Nephron (organoid): ENCODE measurements at regions not wholly inside any gene's neighbourhood (a gene's known extent, or its start where the extent isn't known, plus 50 kb on each side); places are given as distances from the start of the nearest gene placed in this dataset.

Experiments
- H3K27ac Mint-ChIP-seq, 3 experiments: 2 replicates each; pipeline ENCODE4 v1.8.0; 2020; ENCODE audit warnings: mixed read lengths in 3 of 3, mild to moderate bottlenecking in 2 of 3, moderate library complexity in 1 of 3
- H3K27me3 Mint-ChIP-seq: 2 replicates; pipeline ENCODE4 v1.8.0; 2021; ENCODE audit warnings: low read depth, mild to moderate bottlenecking, moderate library complexity, mixed read lengths
- H3K36me3 Mint-ChIP-seq: 2 replicates; pipeline ENCODE4 v1.8.0; 2020; ENCODE audit warnings: low read depth, mixed read lengths
- H3K4me1 Mint-ChIP-seq: 2 replicates; pipeline ENCODE4 v1.8.0; 2020; ENCODE audit warnings: mixed read lengths
- H3K4me3 Mint-ChIP-seq, 3 experiments: 2 replicates each; pipeline ENCODE4 v1.8.0; 2020; ENCODE audit warnings: mild to moderate bottlenecking in 3 of 3, mixed read lengths in 3 of 3, moderate library complexity in 2 of 3
- H3K9me3 Mint-ChIP-seq: 2 replicates; pipeline ENCODE4 v1.8.0; 2020; ENCODE audit warnings: mixed read lengths
- CTCF ChIP-seq, 3 experiments: fragments of 200-600 bp; sonication (generic); IDR thresholded peaks; one replicate each; pipeline ENCODE4 v1.5.0; 2021; ENCODE audit warnings: antibody characterized with exemption in 3 of 3; ENCODE audit not compliant: unreplicated experiment in 3 of 3

- H3K36me3 Mint-ChIP-seq, result peaks cover 27% of the 10 kb centered on the region
- no peak overlapping the region for H3K4me3 Mint-ChIP-seq
- no peak for TF ChIP-seq CTCF (IDR thresholded peaks at IDR 0.05; ENCODE audit: unreplicated experiment in 3 of 3)
- H3K9me3 Mint-ChIP-seq, result peaks cover 13% of the 10 kb centered on the region
- H3K27me3 Mint-ChIP-seq, result peaks cover 12% of the 10 kb centered on the region
- peaks cover 5% of the 10 kb centered on the region for H3K4me1 Mint-ChIP-seq
- no peak overlapping the region for H3K27ac Mint-ChIP-seq
These were observed 175.7 kb downstream of the SHANK2 start for GRCh38 chr11:71076525-71077304.

- no peak overlapping the region for H3K4me3 Mint-ChIP-seq
- H3K4me1 Mint-ChIP-seq, result peaks cover 5% of the 10 kb centered on the region
- H3K36me3 Mint-ChIP-seq, result peaks cover 27% of the 10 kb centered on the region
- peaks cover 12% of the 10 kb centered on the region for H3K27me3 Mint-ChIP-seq
- TF ChIP-seq CTCF (IDR thresholded peaks at IDR 0.05; ENCODE audit: unreplicated experiment in 3 of 3), result no peak
- H3K27ac Mint-ChIP-seq, result no peak overlapping the region
- peaks cover 13% of the 10 kb centered on the region for H3K9me3 Mint-ChIP-seq
These were observed 176.4 kb downstream of the SHANK2 start for GRCh38 chr11:71075871-71076420.

DNA sequence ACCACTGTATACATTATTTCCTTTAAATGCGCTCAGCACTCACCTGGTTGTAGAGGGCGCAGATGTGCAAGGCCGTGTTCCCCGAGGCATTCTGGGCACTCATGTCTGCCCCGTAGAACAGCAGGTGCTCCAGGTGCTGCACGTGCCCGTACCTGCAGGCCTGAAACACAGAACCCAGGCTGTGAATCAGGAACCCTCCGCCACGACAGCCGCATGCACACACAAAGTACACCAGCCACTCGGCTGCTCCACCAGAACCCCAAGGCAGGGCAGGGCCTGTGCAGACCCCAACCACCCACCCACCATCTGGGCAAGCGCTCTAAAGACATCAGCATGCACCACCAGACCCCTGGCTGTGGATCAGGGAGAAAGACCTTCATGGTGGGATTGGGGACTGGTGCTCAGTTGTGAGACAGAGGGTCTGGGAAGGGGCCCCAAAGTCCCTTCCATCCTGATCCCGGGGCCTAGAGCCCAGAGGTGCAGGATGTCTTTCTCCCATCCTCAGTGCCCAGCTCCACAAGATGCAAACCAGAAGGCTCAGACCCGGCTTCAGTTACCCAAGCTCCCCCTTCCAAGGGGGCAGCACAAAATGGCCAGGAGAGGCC lies 177.2 kb downstream of the SHANK2 start:
- TF ChIP-seq CTCF (IDR thresholded peaks at IDR 0.05; ENCODE audit: unreplicated experiment in 3 of 3), result no peak
- Mint-ChIP-seq H3K4me1 (peaks cover 2% of the 10 kb centered on the region), H3K27ac (no peak overlapping the region), H3K27me3 (peaks cover 12% of the 10 kb centered on the region), H3K9me3 (peaks cover 12% of the 10 kb centered on the region), H3K36me3 (peaks cover 26% of the 10 kb centered on the region), H3K4me3 (no peak overlapping the region)

- Mint-ChIP-seq H3K4me1 (no peaks in the 10 kb centered on the region), H3K36me3 (peaks cover 10% of the 10 kb centered on the region), H3K9me3 (peaks cover 4% of the 10 kb centered on the region), H3K4me3 (no peak overlapping the region), H3K27me3 (peaks cover 11% of the 10 kb centered on the region), H3K27ac (no peak overlapping the region)
- TF ChIP-seq CTCF (IDR thresholded peaks at IDR 0.05; ENCODE audit: unreplicated experiment in 3 of 3), result no peak
These were observed 180.5 kb downstream of the SHANK2 start for GRCh38 chr11:71071736-71072509.

DNA sequence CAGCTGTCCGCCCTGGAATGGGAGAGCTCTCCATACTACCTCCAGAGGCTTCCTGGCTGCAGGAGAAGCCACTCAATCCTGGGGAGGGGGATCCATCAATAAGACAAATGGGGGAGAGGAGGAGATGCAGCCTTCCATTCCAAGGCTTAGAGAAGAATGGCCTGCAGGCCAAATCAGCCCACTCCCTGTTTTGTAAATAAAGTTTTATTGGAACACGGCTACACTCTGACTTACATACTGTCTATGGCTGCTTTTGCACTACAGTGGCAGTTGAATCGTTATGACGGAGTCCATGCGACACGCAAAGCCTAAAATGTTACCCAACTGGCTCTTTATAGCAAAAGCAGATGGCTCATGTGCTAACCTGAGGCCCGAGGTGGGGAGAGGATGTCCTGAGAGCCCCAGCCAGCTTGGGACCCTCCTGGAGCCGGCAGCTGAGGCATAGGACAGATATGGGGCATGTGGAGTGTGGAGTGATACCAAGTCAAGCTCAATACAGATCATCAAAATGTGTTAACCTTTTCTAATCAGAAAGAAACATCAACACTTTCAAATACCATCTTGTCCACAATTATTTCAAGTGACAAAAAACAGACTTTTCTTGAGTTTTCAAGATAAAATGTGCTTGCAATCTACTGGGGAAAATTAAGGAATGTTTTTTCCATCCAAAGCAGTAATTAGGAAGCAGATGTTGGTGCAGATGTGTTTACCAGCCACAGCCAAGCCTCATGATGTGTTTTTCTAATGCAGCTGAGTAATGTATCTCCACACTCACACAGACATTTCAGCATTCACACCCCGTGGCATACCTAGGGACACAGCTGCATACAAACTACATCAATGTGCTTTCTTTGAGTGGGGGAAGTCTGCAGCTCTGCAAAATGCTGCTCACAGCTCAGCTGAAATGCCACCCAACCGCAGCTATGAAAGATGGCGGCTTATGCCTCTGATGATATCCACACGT lies 181.6 kb downstream of the SHANK2 start:
- no peak for TF ChIP-seq CTCF (IDR thresholded peaks at IDR 0.05; ENCODE audit: unreplicated experiment in 3 of 3)
- no peak overlapping the region for H3K4me3 Mint-ChIP-seq
- no peak overlapping the region for H3K27ac Mint-ChIP-seq
- peaks cover 7% of the 10 kb centered on the region for H3K27me3 Mint-ChIP-seq
- H3K36me3 Mint-ChIP-seq, result peaks cover 6% of the 10 kb centered on the region
- H3K9me3 Mint-ChIP-seq, result no peaks in the 10 kb centered on the region
- H3K4me1 Mint-ChIP-seq, result no peaks in the 10 kb centered on the region
